ENCODE measurements at regions not wholly inside any gene's neighbourhood (a gene's known extent, or its start where the extent isn't known, plus 50 kb on each side); places are given as distances from the start of the nearest gene placed in this dataset.

DNA sequence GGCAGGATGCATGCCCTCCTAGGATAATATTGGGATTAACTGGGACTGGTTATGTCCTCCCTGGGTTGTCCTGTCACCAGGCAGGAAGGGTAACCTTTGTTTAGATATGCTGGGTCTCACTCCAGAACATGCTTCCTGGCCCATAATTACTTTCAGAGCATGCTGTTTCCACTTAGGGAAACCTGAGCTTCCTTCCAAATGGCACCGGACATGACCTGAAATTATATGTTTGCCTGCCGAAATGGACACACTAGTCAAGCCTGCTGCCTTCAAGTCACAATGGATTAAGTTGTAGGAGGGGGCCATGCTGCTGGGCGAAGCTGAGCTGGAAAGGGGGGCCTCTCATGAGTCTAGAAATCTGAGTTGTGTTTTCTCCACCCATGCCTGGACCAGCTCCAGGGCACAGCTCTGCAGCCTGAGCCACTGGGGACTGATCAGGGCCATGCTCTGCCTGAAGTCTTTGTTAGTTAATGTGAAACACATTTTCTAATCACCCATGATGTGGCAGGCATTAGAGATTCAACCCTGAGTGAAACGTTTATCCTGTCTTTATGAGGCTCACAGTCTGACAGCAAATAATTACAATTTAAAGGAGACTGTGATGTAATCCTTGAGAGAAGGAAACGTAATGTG lies 273.3 kb downstream of the TNS1 start:
- in situ Hi-C loops (cut with HindIII; ENCODE audit: extremely low pct_ligation_motif_present, low pct_unique_long_range_greater_than_20kb) (no loop called here), intact Hi-C loops (cut with micrococcal nuclease; ENCODE audit: unreplicated experiment) (no loop called here)
- WGBS (ENCODE audit: low lambda C conversion rate), result 18% methylated on average over 5 of the region's 5 CpGs
- Histone ChIP-seq H3K27ac (ENCODE audit: extremely low read length, insufficient read depth, low read length) (no peak overlapping the region), H3K9ac (ENCODE audit: insufficient read depth, low read depth, low read length) (no peak overlapping the region), H3K4me1 (ENCODE audit: insufficient read depth, low read length) (no peaks in the 10 kb centered on the region), H3K9me3 (ENCODE audit: low read length) (no peaks in the 10 kb centered on the region), H3K36me3 (replicated peaks in 1 of 2; ENCODE audit: control insufficient read depth in 1 of 2, insufficient read depth in 2 of 2, low read length in 2 of 2) (no peaks in the 10 kb centered on the region), H3K4me2 (ENCODE audit: low read depth, low read length) (no peak overlapping the region), H4K20me1 (ENCODE audit: insufficient read depth, low read length) (no peaks in the 10 kb centered on the region; the same call in 1 of the 2 replicates), H3K27me3 (ENCODE audit: control insufficient read depth in 1 of 2, insufficient read depth in 2 of 2, low read length in 2 of 2) (peaks cover 4 to 44% of the 10 kb centered on the region in 2 experiments; a peak in 3 of 5 replicates), H3K4me3 (replicated peaks in 1 of 3; ENCODE audit: insufficient read depth in 1 of 3, low read depth in 2 of 3, low read length in 3 of 3) (no peak overlapping the region), H2AFZ (ENCODE audit: low read length) (no peak overlapping the region), H3K79me2 (ENCODE audit: insufficient read depth, low read length) (no peaks in the 10 kb centered on the region)
- FAIRE-seq, result no peak
- ChIA-PET CTCF (ENCODE audit: low intra/inter-chr PET ratio, low total read pairs) (no interaction called here), POLR2A (no interaction called here)
- BruUV-seq (replicated peaks), result no TSS peak
- DNase-seq (ENCODE audit: low spot score), result no peak
- TF ChIP-seq JUN (CRISPR knock-in tag; IDR thresholded peaks at IDR 0.05) (no peak), HDAC6 (IDR thresholded peaks at IDR 0.05; ENCODE audit: low read depth, low read length) (no peak), CREB1 (IDR thresholded peaks at IDR 0.05) (no peak), CREB1 (CRISPR knock-in tag; IDR thresholded peaks at IDR 0.05) (no peak), ZFY (CRISPR knock-in tag; IDR thresholded peaks at IDR 0.05) (no peak), CBX1 (IDR thresholded peaks at IDR 0.05; ENCODE audit: low read depth) (no peak)
- ATAC-seq, result no peak

DNA sequence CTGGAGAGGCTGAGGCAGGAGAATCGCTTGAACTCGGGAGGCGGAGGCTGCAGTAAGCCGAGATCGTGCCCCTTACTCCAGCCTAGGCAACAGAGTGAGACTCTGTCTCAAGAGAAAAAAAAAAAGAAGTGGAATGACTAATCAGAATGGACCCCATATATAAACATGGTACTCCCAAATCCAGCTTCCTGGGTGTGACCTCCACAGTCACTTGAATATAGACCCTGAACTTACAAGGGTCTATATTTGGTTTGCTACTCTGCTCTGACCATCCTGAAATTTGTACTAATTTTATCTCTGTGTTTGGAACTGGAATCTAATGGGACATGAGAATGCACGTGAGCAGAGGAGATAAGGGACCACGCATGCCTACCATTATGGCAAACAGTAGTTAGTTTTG lies 275.0 kb downstream of the TNS1 start:
- Histone ChIP-seq H3K4me1 (ENCODE audit: insufficient read depth, low read length) (no peaks in the 10 kb centered on the region), H3K27ac (ENCODE audit: extremely low read length, insufficient read depth, low read length) (no peak overlapping the region), H2AFZ (ENCODE audit: low read length) (no peak overlapping the region), H3K9ac (ENCODE audit: insufficient read depth, low read depth, low read length) (no peak overlapping the region), H3K4me3 (replicated peaks in 1 of 3; ENCODE audit: insufficient read depth in 1 of 3, low read depth in 2 of 3, low read length in 3 of 3) (no peak overlapping the region), H3K79me2 (ENCODE audit: insufficient read depth, low read length) (no peaks in the 10 kb centered on the region), H4K20me1 (ENCODE audit: insufficient read depth, low read length) (no peaks in the 10 kb centered on the region; the same call in 1 of the 2 replicates), H3K9me3 (ENCODE audit: low read length) (no peaks in the 10 kb centered on the region), H3K27me3 (ENCODE audit: control insufficient read depth in 1 of 2, insufficient read depth in 2 of 2, low read length in 2 of 2) (peaks cover 4 to 57% of the 10 kb centered on the region in 2 experiments; a peak in 3 of 5 replicates), H3K4me2 (ENCODE audit: low read depth, low read length) (no peak overlapping the region), H3K36me3 (replicated peaks in 1 of 2; ENCODE audit: control insufficient read depth in 1 of 2, insufficient read depth in 2 of 2, low read length in 2 of 2) (no peaks in the 10 kb centered on the region)
- DNase-seq (ENCODE audit: low spot score) (no peak), FAIRE-seq (no peak), ATAC-seq (no peak)
- no TSS peak for BruUV-seq (replicated peaks)
- CTCF ChIA-PET (ENCODE audit: low intra/inter-chr PET ratio, low total read pairs), result no interaction called here
- POLR2A ChIA-PET, result no interaction called here
- no peak for TF ChIP-seq ZNF251 (CRISPR knock-in tag; IDR thresholded peaks at IDR 0.05)
- WGBS (ENCODE audit: low lambda C conversion rate), result 35% methylated on average over 7 of the region's 7 CpGs
- in situ Hi-C loops (cut with HindIII; ENCODE audit: extremely low pct_ligation_motif_present, low pct_unique_long_range_greater_than_20kb) (no loop called here), intact Hi-C loops (cut with micrococcal nuclease; ENCODE audit: unreplicated experiment) (no loop called here)
